ENCODE measurements at regions not wholly inside any gene's neighbourhood (a gene's known extent, or its start where the extent isn't known, plus 50 kb on each side); places are given as distances from the start of the nearest gene placed in this dataset.

DNA sequence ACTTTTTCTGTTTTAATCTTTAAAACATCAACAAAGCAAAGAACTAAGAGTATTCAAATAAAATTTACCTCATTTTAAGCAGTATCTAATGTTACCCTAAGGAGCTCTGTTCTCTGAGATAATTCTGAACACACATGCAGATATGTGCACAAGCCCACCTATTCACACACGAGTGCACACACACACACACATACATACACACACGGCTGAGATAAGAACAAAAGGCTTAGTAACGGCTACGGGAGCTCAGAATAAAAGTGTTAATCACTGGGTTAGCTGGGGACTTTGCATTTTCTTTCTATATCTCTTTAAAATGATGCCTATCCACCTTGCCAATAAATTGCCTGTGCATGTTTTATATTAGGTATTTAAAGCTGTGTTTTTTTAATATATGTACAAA lies 1096.3 kb downstream of the GALC start:
- TF ChIP-seq ZNF331 (CRISPR knock-in tag; IDR thresholded peaks at IDR 0.05; ENCODE audit: low read depth) (no peak), STAT1 (IDR thresholded peaks at IDR 0.05; ENCODE audit: unreplicated experiment) (no peak), CREB1 (CRISPR knock-in tag; IDR thresholded peaks at IDR 0.05; ENCODE audit: low read depth) (no peak), POLR2AphosphoS5 (IDR thresholded peaks at IDR 0.05; ENCODE audit: low read depth) (no peak)
- TF ChIP-seq, protein P1, sequence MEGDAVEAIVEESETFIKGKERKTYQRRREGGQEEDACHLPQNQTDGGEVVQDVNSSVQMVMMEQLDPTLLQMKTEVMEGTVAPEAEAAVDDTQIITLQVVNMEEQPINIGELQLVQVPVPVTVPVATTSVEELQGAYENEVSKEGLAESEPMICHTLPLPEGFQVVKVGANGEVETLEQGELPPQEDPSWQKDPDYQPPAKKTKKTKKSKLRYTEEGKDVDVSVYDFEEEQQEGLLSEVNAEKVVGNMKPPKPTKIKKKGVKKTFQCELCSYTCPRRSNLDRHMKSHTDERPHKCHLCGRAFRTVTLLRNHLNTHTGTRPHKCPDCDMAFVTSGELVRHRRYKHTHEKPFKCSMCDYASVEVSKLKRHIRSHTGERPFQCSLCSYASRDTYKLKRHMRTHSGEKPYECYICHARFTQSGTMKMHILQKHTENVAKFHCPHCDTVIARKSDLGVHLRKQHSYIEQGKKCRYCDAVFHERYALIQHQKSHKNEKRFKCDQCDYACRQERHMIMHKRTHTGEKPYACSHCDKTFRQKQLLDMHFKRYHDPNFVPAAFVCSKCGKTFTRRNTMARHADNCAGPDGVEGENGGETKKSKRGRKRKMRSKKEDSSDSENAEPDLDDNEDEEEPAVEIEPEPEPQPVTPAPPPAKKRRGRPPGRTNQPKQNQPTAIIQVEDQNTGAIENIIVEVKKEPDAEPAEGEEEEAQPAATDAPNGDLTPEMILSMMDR (conservative IDR thresholded peaks at IDR 0.05; ENCODE audit: low read depth in 2 of 2), result no peak
- TF ChIP-seq, protein P2, sequence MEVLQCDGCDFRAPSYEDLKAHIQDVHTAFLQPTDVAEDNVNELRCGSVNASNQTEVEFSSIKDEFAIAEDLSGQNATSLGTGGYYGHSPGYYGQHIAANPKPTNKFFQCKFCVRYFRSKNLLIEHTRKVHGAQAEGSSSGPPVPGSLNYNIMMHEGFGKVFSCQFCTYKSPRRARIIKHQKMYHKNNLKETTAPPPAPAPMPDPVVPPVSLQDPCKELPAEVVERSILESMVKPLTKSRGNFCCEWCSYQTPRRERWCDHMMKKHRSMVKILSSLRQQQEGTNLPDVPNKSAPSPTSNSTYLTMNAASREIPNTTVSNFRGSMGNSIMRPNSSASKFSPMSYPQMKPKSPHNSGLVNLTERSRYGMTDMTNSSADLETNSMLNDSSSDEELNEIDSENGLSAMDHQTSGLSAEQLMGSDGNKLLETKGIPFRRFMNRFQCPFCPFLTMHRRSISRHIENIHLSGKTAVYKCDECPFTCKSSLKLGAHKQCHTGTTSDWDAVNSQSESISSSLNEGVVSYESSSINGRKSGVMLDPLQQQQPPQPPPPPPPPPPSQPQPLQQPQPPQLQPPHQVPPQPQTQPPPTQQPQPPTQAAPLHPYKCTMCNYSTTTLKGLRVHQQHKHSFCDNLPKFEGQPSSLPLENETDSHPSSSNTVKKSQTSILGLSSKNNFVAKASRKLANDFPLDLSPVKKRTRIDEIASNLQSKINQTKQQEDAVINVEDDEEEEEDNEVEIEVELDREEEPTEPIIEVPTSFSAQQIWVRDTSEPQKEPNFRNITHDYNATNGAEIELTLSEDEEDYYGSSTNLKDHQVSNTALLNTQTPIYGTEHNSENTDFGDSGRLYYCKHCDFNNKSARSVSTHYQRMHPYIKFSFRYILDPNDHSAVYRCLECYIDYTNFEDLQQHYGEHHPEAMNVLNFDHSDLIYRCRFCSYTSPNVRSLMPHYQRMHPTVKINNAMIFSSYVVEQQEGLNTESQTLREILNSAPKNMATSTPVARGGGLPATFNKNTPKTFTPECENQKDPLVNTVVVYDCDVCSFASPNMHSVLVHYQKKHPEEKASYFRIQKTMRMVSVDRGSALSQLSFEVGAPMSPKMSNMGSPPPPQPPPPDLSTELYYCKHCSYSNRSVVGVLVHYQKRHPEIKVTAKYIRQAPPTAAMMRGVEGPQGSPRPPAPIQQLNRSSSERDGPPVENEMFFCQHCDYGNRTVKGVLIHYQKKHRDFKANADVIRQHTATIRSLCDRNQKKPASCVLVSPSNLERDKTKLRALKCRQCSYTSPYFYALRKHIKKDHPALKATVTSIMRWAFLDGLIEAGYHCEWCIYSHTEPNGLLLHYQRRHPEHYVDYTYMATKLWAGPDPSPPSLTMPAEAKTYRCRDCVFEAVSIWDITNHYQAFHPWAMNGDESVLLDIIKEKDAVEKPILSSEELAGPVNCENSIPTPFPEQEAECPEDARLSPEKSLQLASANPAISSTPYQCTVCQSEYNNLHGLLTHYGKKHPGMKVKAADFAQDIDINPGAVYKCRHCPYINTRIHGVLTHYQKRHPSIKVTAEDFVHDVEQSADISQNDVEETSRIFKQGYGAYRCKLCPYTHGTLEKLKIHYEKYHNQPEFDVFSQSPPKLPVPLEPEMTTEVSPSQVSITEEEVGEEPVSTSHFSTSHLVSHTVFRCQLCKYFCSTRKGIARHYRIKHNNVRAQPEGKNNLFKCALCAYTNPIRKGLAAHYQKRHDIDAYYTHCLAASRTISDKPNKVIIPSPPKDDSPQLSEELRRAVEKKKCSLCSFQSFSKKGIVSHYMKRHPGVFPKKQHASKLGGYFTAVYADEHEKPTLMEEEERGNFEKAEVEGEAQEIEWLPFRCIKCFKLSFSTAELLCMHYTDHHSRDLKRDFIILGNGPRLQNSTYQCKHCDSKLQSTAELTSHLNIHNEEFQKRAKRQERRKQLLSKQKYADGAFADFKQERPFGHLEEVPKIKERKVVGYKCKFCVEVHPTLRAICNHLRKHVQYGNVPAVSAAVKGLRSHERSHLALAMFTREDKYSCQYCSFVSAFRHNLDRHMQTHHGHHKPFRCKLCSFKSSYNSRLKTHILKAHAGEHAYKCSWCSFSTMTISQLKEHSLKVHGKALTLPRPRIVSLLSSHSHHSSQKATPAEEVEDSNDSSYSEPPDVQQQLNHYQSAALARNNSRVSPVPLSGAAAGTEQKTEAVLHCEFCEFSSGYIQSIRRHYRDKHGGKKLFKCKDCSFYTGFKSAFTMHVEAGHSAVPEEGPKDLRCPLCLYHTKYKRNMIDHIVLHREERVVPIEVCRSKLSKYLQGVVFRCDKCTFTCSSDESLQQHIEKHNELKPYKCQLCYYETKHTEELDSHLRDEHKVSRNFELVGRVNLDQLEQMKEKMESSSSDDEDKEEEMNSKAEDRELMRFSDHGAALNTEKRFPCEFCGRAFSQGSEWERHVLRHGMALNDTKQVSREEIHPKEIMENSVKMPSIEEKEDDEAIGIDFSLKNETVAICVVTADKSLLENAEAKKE (CRISPR knock-in tag; IDR thresholded peaks at IDR 0.05), result no peak
- TF ChIP-seq, protein P3, sequence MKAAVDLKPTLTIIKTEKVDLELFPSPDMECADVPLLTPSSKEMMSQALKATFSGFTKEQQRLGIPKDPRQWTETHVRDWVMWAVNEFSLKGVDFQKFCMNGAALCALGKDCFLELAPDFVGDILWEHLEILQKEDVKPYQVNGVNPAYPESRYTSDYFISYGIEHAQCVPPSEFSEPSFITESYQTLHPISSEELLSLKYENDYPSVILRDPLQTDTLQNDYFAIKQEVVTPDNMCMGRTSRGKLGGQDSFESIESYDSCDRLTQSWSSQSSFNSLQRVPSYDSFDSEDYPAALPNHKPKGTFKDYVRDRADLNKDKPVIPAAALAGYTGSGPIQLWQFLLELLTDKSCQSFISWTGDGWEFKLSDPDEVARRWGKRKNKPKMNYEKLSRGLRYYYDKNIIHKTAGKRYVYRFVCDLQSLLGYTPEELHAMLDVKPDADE (IDR thresholded peaks at IDR 0.05), result no peak
- Histone ChIP-seq H3F3A (replicated peaks; ENCODE audit: low read depth) (no peaks in the 10 kb centered on the region), H3K4me3 (no peak overlapping the region), H3K27me3 (ENCODE audit: insufficient read depth) (no peaks in the 10 kb centered on the region), H3K9me2 (ENCODE audit: insufficient read depth) (no peaks in the 10 kb centered on the region), H3K79me2 (replicated peaks; ENCODE audit: insufficient read depth) (no peaks in the 10 kb centered on the region), H3K36me3 (ENCODE audit: insufficient read depth) (no peaks in the 10 kb centered on the region), H3K4me1 (ENCODE audit: insufficient read depth) (no peaks in the 10 kb centered on the region), H3K4me2 (no peak overlapping the region), H2AFZ (no peak overlapping the region), H3K27ac (ENCODE audit: low read depth) (no peak overlapping the region), H4K20me1 (replicated peaks; ENCODE audit: insufficient read depth) (no peaks in the 10 kb centered on the region)
- H3K27ac Mint-ChIP-seq, result no peak overlapping the region
- H3K27me3 Mint-ChIP-seq (ENCODE audit: insufficient read depth, low read depth, poor library complexity), result no peaks in the 10 kb centered on the region
- no peaks in the 10 kb centered on the region for H3K36me3 Mint-ChIP-seq (ENCODE audit: low read depth)
- H3K4me1 Mint-ChIP-seq, result no peaks in the 10 kb centered on the region
- ATAC-seq (no peak), DNase-seq (ENCODE audit: low spot score) (no peak)
- no peak overlapping the region for H3K4me3 Mint-ChIP-seq
- H3K9me3 Mint-ChIP-seq, result no peaks in the 10 kb centered on the region

Measured in GM23338 (cell line).